ENCODE measurements at regions not wholly inside any gene's neighbourhood (a gene's known extent, or its start where the extent isn't known, plus 50 kb on each side); places are given as distances from the start of the nearest gene placed in this dataset.

- no peak for DNase-seq
Observed at GRCh38 chr11:13062115-13062514, 53.0 kb downstream of the RASSF10 start.

- no peak for DNase-seq
Observed at GRCh38 chr11:13064593-13064992, 55.5 kb downstream of the RASSF10 start.

GRCh38 chr11:13065200-13065787 lies 56.2 kb downstream of the RASSF10 start:
- no peak for DNase-seq

- DNase-seq = no peak
Observed at GRCh38 chr11:13068211-13068610, 59.1 kb downstream of the RASSF10 start.

GRCh38 chr11:13073119-13073981 lies 64.2 kb downstream of the RASSF10 start:
- no peak for DNase-seq

GRCh38 chr11:13074714-13075464 lies 65.8 kb downstream of the RASSF10 start:
- no peak for DNase-seq

GRCh38 chr11:13076961-13077360 lies 67.8 kb downstream of the RASSF10 start:
- no peak for DNase-seq

GRCh38 chr11:13080861-13081260 lies 71.7 kb downstream of the RASSF10 start:
- no peak for DNase-seq

- no peak for DNase-seq
Observed at GRCh38 chr11:13082588-13082987, 73.5 kb downstream of the RASSF10 start.

- no peak for DNase-seq
Observed at GRCh38 chr11:13090228-13090708, 81.2 kb downstream of the RASSF10 start.

GRCh38 chr11:13091373-13091772 lies 82.3 kb downstream of the RASSF10 start:
- no peak for DNase-seq

GRCh38 chr11:13091804-13092203 lies 82.7 kb downstream of the RASSF10 start:
- DNase-seq = no peak

GRCh38 chr11:13094930-13095687 lies 86.0 kb downstream of the RASSF10 start:
- DNase-seq = peak; percentile 51

- peak; percentile 69 for DNase-seq
Observed at GRCh38 chr11:13098063-13098462, 88.9 kb downstream of the RASSF10 start.

GRCh38 chr11:13098616-13099289 lies 89.6 kb downstream of the RASSF10 start:
- no peak for DNase-seq

GRCh38 chr11:13101644-13102512 lies 92.8 kb downstream of the RASSF10 start:
- DNase-seq = no peak

GRCh38 chr11:13102513-13102840 lies 93.4 kb downstream of the RASSF10 start:
- DNase-seq = no peak

- DNase-seq = no peak
Observed at GRCh38 chr11:13102865-13103539, 93.9 kb downstream of the RASSF10 start.

- DNase-seq = no peak
Observed at GRCh38 chr11:13103962-13104554, 94.9 kb downstream of the RASSF10 start.

- DNase-seq = peak; percentile 19
Observed at GRCh38 chr11:13104619-13105236, 95.6 kb downstream of the RASSF10 start.

All from COR-L47 (cell line).